ENCODE measurements at regions not wholly inside any gene's neighbourhood (a gene's known extent, or its start where the extent isn't known, plus 50 kb on each side); places are given as distances from the start of the nearest gene placed in this dataset.

DNA sequence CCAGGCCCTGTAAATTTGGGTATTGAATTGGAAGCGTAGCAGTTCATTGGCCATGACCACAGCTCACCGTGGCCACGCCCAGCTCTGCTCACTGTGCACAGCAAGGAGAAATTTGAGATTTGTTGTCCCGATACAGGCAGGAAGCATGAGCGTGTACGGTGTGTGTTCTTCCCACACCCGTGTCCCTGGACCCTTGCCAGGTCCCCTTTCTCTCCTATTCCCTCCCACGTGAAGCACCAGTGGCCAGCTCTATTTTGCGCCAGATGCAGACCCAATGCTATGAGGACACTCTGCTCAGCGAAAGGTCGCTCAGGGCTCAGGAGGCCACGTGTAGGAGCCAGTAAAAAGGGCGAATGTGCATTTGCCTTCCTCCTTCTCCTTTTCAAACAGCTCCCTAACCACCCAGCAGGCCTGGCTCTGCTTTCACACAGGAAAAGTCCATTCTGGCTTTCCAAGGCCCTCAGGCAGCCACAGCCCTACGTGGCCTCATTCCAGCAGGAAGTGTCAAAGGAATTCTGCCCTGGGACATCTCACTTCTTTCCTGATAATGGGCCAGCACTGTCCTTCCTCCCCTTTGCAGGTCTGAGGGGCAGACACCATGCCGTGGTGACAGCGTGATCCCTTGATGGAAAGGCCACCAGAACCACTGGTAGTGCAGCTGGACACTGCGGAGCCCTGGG, 499.2 kb upstream of the CDH4 start:
- no peak for ATAC-seq (ENCODE audit: low read depth)
- H3K27ac ChIP-seq (ENCODE audit: insufficient read depth, low read length): no peak overlapping the region
- no TSS peak for BruUV-seq (replicated peaks)

More for the DNA sequence above, 499.2 kb upstream of the CDH4 start:
- Histone ChIP-seq H4K5ac (ENCODE audit: low read depth, low read length) (no peak overlapping the region), H2BK15ac (ENCODE audit: low read depth, low read length) (no peak overlapping the region), H3K9me3 (ENCODE audit: control insufficient read depth, insufficient read depth, low read length) (peaks cover 26% of the 10 kb centered on the region; the same call in 1 of the 2 replicates), H3K27me3 (ENCODE audit: control insufficient read depth, insufficient read depth, low read length) (no peaks in the 10 kb centered on the region), H4K20me1 (ENCODE audit: insufficient read depth, low read length) (no peaks in the 10 kb centered on the region), H3K4me2 (ENCODE audit: low read depth, low read length) (no peak overlapping the region), H3K9ac (ENCODE audit: low read depth, low read length) (no peak overlapping the region), H2AK9ac (replicated peaks; ENCODE audit: low read depth, low read length, poor library complexity) (no peak overlapping the region), H3K14ac (replicated peaks; ENCODE audit: low read depth, low read length) (no peak overlapping the region), H3K79me1 (ENCODE audit: low read depth in 1 of 2, low read length in 2 of 2) (no peaks in the 10 kb centered on the region), H2BK20ac (ENCODE audit: low read depth, low read length) (no peak overlapping the region), H3K4ac (ENCODE audit: low read depth, low read length) (no peak overlapping the region), H3K23ac (ENCODE audit: low read depth, low read length) (no peak overlapping the region), H3K9me1 (ENCODE audit: insufficient read depth, low read length) (no peaks in the 10 kb centered on the region), H4K91ac (ENCODE audit: insufficient read depth, low read depth, low read length) (no peak overlapping the region), H2AFZ (replicated peaks; ENCODE audit: low read length, poor library complexity) (no peak overlapping the region), H3K4me3 (ENCODE audit: insufficient read depth, low read depth, low read length) (no peak overlapping the region), H3K4me1 (ENCODE audit: control insufficient read depth, insufficient read depth, low read length) (no peaks in the 10 kb centered on the region), H4K8ac (ENCODE audit: low read depth in 2 of 2, low read length in 2 of 2) (no peak overlapping the region), H2BK120ac (ENCODE audit: low read depth, low read length) (no peak overlapping the region), H3K36me3 (ENCODE audit: control insufficient read depth, insufficient read depth, low read length) (no peaks in the 10 kb centered on the region), H3K56ac (ENCODE audit: extremely low read depth, insufficient read depth, low read length) (no peak overlapping the region), H2BK5ac (ENCODE audit: low read depth, low read length, poor library complexity, severe bottlenecking) (no peak overlapping the region), H2AK5ac (ENCODE audit: low read depth, low read length) (no peak overlapping the region), H3K18ac (ENCODE audit: low read depth, low read length) (no peak overlapping the region)
- POLR2A ChIA-PET (ENCODE audit: unreplicated experiment): no interaction called here
- DNase-seq: no peak
- intact Hi-C loops (cut with micrococcal nuclease) (no loop called here), dilution Hi-C loops (cut with HindIII; ENCODE audit: low sequenced_read_pairs, unreplicated experiment) (no loop called here), in situ Hi-C loops (cut with MboI; ENCODE audit: low sequenced_read_pairs) (no loop called here)
- CTCF ChIA-PET: no interaction called here
- WGBS, 2 experiments (ENCODE audit: extremely low coverage in 2 of 2, insufficient read length in 1 of 2): 74% methylated on average over 7 of the region's 17 CpGs; no CpG with 5 or more reads in 1 of the 2 experiments
- no peak for TF ChIP-seq CEBPB (IDR thresholded peaks at IDR 0.05; ENCODE audit: low read depth, low read length)
